RWPE2 (cell line): ENCODE measurements at regions not wholly inside any gene's neighbourhood (a gene's known extent, or its start where the extent isn't known, plus 50 kb on each side); places are given as distances from the start of the nearest gene placed in this dataset.

Source experiments
- ATAC-seq: fragments of 200-7000 bp; cut with Tn5 transposase; 3 replicates; pipeline ENCODE4 v1.9.1; 2021; ENCODE audit warnings: low read depth
- DNase-seq: peaks from one replicate; pipeline ENCODE4 v3.0.0-alpha.2; 2020; ENCODE audit warnings: low spot score
- H3K27ac ChIP-seq: fragments of 450-650 bp; 2 replicates; pipeline ENCODE4 v1.5.1; 2017; ENCODE audit warnings: mild to moderate bottlenecking; ENCODE audit not compliant: poor library complexity, severe bottlenecking
- H3K27me3 ChIP-seq: fragments of 250-450 bp; sonication (Bioruptor Pico); 2 replicates; pipeline ENCODE4 v1.5.1; 2021; ENCODE audit warnings: mild to moderate bottlenecking, moderate library complexity; ENCODE audit not compliant: insufficient read depth, poor library complexity, severe bottlenecking
- H3K36me3 ChIP-seq: fragments of 250-450 bp; sonication (Bioruptor Pico); 2 replicates; pipeline ENCODE4 v1.5.1; 2020; ENCODE audit warnings: low read depth, mild to moderate bottlenecking, moderate library complexity
- H3K4me1 ChIP-seq: fragments of 250-450 bp; sonication (Bioruptor Pico); 2 replicates; pipeline ENCODE4 v1.5.1; 2021; ENCODE audit warnings: mild to moderate bottlenecking, moderate library complexity; ENCODE audit not compliant: insufficient read depth, poor library complexity, severe bottlenecking
- H3K4me3 ChIP-seq: fragments of 250-450 bp; sonication (Bioruptor Pico); 2 replicates; pipeline ENCODE4 v1.5.1; 2021; ENCODE audit warnings: mild to moderate bottlenecking, moderate library complexity; ENCODE audit not compliant: severe bottlenecking
- H3K9me3 ChIP-seq: fragments of 250-450 bp; sonication (Bioruptor Pico); 2 replicates; pipeline ENCODE4 v1.5.1; 2021; ENCODE audit warnings: mild to moderate bottlenecking, moderate library complexity; ENCODE audit not compliant: severe bottlenecking
- CTCF ChIP-seq: fragments of 450-650 bp; IDR thresholded peaks from one replicate; pipeline ENCODE4 v1.5.1; 2017; ENCODE audit warnings: mild to moderate bottlenecking, moderate library complexity; ENCODE audit not compliant: poor library complexity, severe bottlenecking

- Histone ChIP-seq H3K27me3 (peaks cover 3% of the 10 kb centered on the region), H3K4me1 (no peaks in the 10 kb centered on the region), H3K9me3 (no peaks in the 10 kb centered on the region), H3K36me3 (no peaks in the 10 kb centered on the region), H3K4me3 (no peak overlapping the region), H3K27ac (no peak overlapping the region)
- DNase-seq (no peak), ATAC-seq (no peak)
- TF ChIP-seq CTCF: no peak
Measured at GRCh38 chr3:132242790-132243189, 74.4 kb upstream of the ACP3 start.

GRCh38 chr3:132245552-132246142 is 71.6 kb upstream of the ACP3 start:
- no peaks in the 10 kb centered on the region for H3K9me3 ChIP-seq
- H3K36me3 ChIP-seq: no peaks in the 10 kb centered on the region
- peak; percentile 42; the same call in 2 of the 3 replicates for ATAC-seq
- no peak for DNase-seq
- no peak overlapping the region for H3K27ac ChIP-seq
- H3K4me1 ChIP-seq: no peaks in the 10 kb centered on the region
- H3K27me3 ChIP-seq: peaks cover 3% of the 10 kb centered on the region
- no peak for TF ChIP-seq CTCF
- H3K4me3 ChIP-seq: no peak overlapping the region

- DNase-seq (no peak), ATAC-seq (no peak)
- Histone ChIP-seq H3K27me3 (peaks cover 3% of the 10 kb centered on the region), H3K36me3 (no peaks in the 10 kb centered on the region), H3K4me1 (no peaks in the 10 kb centered on the region), H3K4me3 (no peak overlapping the region), H3K9me3 (no peaks in the 10 kb centered on the region), H3K27ac (no peak overlapping the region)
- TF ChIP-seq CTCF: no peak
Measured at GRCh38 chr3:132246212-132246611, 71.0 kb upstream of the ACP3 start.

GRCh38 chr3:132247211-132247610 is 70.0 kb upstream of the ACP3 start:
- ATAC-seq: no peak

More at GRCh38 chr3:132247211-132247610, 70.0 kb upstream of the ACP3 start:
- DNase-seq: no peak
- Histone ChIP-seq H3K9me3 (no peaks in the 10 kb centered on the region), H3K4me3 (no peak overlapping the region), H3K36me3 (no peaks in the 10 kb centered on the region), H3K27ac (no peak overlapping the region), H3K27me3 (peaks cover 3% of the 10 kb centered on the region), H3K4me1 (no peaks in the 10 kb centered on the region)
- no peak for TF ChIP-seq CTCF
